ENCODE measurements at regions not wholly inside any gene's neighbourhood (a gene's known extent, or its start where the extent isn't known, plus 50 kb on each side); places are given as distances from the start of the nearest gene placed in this dataset.

DNA sequence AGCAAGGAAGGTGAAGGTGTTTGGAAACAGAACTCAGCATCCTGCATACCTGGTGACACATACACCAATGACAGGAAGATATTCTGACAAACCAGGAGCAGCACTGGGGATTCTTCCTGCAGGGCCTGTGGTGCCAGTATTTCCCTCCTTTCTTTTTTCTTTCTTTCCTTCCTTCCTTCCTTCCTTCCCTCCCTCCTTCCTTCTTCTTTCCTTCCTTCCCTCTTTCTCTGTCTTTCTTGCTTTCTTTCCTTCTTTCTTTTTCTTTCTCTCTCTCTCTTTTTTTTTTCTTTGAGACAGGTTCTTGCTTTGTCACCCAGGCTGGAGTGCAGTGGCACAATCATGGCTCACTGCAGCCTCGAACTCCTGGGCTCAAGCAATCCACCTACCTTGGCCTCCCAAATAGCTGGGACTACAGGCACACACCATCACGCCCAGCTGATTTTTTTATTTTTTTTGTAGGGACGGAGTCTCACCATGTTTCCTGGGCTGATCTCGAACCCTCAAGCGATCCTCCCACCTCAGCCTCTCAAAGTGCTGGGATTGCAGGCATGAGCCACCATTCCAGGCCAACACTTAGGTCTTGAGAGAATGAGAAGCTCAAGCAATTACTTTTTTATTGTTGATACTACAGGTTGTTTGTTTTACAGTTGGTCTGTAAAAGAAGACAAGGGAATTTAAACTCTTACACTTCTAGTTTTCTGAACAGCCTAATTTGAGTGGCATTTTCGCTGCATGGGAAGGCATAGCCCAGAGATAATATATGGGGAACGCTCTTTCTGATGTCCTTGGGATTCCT lies 54.7 kb upstream of the GATA6 start:
- no peak for DNase-seq (ENCODE audit: low spot score)

DNA sequence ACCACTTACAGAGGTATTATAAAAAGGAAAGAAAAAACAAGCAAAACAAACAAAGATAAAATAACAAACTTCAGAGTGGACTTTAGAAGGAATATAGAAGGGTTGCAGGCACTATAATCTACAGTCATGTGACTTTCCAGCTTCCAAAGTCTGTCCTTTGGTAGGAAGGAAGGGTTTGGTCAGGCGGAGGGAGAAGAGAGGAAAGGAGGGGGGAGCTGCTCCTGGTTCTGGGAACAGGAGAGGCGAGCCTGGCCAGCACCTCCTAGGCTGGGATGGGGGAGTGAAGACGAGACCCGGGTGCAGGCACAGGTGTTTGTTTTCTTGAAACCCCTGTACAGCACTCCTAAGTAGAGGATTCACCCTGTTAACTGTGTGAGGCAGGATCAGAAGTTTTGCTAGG lies 53.8 kb upstream of the GATA6 start:
- DNase-seq (ENCODE audit: low spot score): no peak
